GM12892 (cell line): ENCODE measurements at regions not wholly inside any gene's neighbourhood (a gene's known extent, or its start where the extent isn't known, plus 50 kb on each side); places are given as distances from the start of the nearest gene placed in this dataset.

Experiments used
- POLR2A ChIP-seq: IDR thresholded peaks from 2 replicates; pipeline ENCODE4 v1.6.1; 2011; ENCODE audit warnings: low read depth, low read length, control low read depth
- POLR2AphosphoS5 ChIP-seq: IDR thresholded peaks from 2 replicates; pipeline ENCODE4 v1.6.1; 2011; ENCODE audit warnings: low read depth, low read length, control low read depth

DNA sequence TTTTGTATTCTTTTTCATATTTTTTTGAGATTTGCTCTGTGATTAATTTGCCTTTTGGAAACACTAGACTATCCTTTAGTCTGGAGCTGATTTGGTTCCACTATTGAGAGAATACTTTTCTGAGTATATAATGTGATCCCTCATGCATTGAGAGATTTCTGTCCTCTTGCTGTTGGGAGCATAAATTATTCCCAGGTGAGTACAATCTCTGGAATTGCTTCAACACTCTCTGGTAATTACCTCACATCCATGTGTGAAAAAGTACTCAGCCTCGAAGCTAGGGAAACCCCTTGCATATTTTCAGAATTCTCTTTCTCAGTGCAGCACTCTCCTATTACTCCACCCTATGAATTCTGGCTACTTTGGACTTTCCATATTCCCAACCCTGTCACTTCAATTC is 550.0 kb downstream of the RAPGEF2 start:
- TF ChIP-seq POLR2A (no peak), POLR2AphosphoS5 (no peak)
